ENCODE measurements at regions not wholly inside any gene's neighbourhood (a gene's known extent, or its start where the extent isn't known, plus 50 kb on each side); places are given as distances from the start of the nearest gene placed in this dataset.

DNA sequence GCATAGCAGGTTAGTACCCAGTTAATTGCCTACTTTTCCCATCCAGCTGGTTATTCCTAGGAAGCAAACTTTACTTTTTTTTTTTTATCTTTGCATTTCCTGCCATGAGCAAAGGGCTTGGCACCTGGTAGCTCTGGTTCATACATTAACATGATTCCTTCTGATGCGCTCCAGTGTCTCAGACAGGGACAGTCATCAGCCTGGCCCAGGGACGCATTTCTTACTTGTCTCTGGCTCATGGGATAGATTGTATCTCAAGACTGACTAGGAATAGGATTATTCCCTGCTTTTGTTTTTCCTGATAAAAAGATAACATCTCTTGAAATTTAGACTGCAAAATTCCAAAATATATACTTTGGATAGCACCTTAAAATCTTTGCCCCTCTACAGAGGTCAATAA lies 571.5 kb upstream of the TENM3 start:
- no peak overlapping the region for H3K27ac ChIP-seq (ENCODE audit: low read length)
- H3K27me3 ChIP-seq (replicated peaks; ENCODE audit: insufficient read depth, low read length): no peaks in the 10 kb centered on the region
- TF ChIP-seq EZH2phosphoT487 (IDR thresholded peaks at IDR 0.05; ENCODE audit: low read length) (no peak), EZH2 (optimal IDR thresholded peaks at IDR 0.05; ENCODE audit: low read depth, low read length) (no peak)
- TF ChIP-seq, protein P1, sequence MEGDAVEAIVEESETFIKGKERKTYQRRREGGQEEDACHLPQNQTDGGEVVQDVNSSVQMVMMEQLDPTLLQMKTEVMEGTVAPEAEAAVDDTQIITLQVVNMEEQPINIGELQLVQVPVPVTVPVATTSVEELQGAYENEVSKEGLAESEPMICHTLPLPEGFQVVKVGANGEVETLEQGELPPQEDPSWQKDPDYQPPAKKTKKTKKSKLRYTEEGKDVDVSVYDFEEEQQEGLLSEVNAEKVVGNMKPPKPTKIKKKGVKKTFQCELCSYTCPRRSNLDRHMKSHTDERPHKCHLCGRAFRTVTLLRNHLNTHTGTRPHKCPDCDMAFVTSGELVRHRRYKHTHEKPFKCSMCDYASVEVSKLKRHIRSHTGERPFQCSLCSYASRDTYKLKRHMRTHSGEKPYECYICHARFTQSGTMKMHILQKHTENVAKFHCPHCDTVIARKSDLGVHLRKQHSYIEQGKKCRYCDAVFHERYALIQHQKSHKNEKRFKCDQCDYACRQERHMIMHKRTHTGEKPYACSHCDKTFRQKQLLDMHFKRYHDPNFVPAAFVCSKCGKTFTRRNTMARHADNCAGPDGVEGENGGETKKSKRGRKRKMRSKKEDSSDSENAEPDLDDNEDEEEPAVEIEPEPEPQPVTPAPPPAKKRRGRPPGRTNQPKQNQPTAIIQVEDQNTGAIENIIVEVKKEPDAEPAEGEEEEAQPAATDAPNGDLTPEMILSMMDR (IDR thresholded peaks at IDR 0.05; ENCODE audit: low read length): no peak
- H3K4me2 ChIP-seq (ENCODE audit: low read depth, low read length): no peak overlapping the region
- H3K36me3 ChIP-seq (replicated peaks; ENCODE audit: insufficient read depth, low read length): no peaks in the 10 kb centered on the region
- no peak overlapping the region for H3K4me3 ChIP-seq (ENCODE audit: low read length)
- no peak for DNase-seq
- H3F3A ChIP-seq (ENCODE audit: insufficient read depth, low read length): no peaks in the 10 kb centered on the region
- no peaks in the 10 kb centered on the region for H3K9me2 ChIP-seq (replicated peaks; ENCODE audit: insufficient read depth, low read length)
- H3K9ac ChIP-seq (ENCODE audit: low read length): no peak overlapping the region
- no peaks in the 10 kb centered on the region for H3K4me1 ChIP-seq (ENCODE audit: low read length)
- no peaks in the 10 kb centered on the region for H3K79me2 ChIP-seq (ENCODE audit: low read length)
- H4K20me1 ChIP-seq (ENCODE audit: insufficient read depth, low read length): no peaks in the 10 kb centered on the region
- H2AFZ ChIP-seq (ENCODE audit: low read length): no peak overlapping the region
- H3K9me3 ChIP-seq (replicated peaks; ENCODE audit: insufficient read depth, low read length): no peaks in the 10 kb centered on the region

DNA sequence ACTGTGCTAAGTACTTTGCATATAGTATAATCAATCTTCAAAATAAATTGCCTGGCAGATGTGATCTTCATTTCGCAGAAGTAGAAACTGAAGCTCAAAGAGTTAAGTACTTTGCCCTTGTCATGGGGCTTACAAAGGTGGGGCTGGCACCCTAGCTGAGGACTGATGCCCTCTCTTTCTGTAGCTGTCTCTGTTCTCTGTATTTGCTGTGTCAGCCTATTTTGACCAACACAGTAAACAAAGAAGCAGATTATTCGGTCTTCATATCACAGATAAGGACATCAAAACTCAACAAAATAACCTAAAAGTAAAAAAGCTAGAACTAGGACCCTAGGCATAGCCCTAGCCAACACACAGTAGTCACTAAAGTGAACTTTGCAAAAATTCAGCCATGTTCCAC lies 570.5 kb upstream of the TENM3 start:
- no peaks in the 10 kb centered on the region for H3K27me3 ChIP-seq (replicated peaks; ENCODE audit: insufficient read depth, low read length)
- no peak overlapping the region for H3K4me2 ChIP-seq (ENCODE audit: low read depth, low read length)
- no peak overlapping the region for H2AFZ ChIP-seq (ENCODE audit: low read length)
- no peaks in the 10 kb centered on the region for H3K36me3 ChIP-seq (replicated peaks; ENCODE audit: insufficient read depth, low read length)
- no peaks in the 10 kb centered on the region for H3K9me2 ChIP-seq (replicated peaks; ENCODE audit: insufficient read depth, low read length)
- H3K9me3 ChIP-seq (replicated peaks; ENCODE audit: insufficient read depth, low read length): no peaks in the 10 kb centered on the region
- H3K4me3 ChIP-seq (ENCODE audit: low read length): no peak overlapping the region
- no peak overlapping the region for H3K9ac ChIP-seq (ENCODE audit: low read length)
- no peaks in the 10 kb centered on the region for H4K20me1 ChIP-seq (ENCODE audit: insufficient read depth, low read length)
- H3F3A ChIP-seq (ENCODE audit: insufficient read depth, low read length): no peaks in the 10 kb centered on the region
- no peak overlapping the region for H3K27ac ChIP-seq (ENCODE audit: low read length)
- TF ChIP-seq EZH2 (optimal IDR thresholded peaks at IDR 0.05; ENCODE audit: low read depth, low read length) (no peak), EZH2phosphoT487 (IDR thresholded peaks at IDR 0.05; ENCODE audit: low read length) (no peak)
- TF ChIP-seq, protein P1 (IDR thresholded peaks at IDR 0.05; ENCODE audit: low read length): no peak
- DNase-seq: no peak
- H3K79me2 ChIP-seq (ENCODE audit: low read length): no peaks in the 10 kb centered on the region
- no peaks in the 10 kb centered on the region for H3K4me1 ChIP-seq (ENCODE audit: low read length)

DNA sequence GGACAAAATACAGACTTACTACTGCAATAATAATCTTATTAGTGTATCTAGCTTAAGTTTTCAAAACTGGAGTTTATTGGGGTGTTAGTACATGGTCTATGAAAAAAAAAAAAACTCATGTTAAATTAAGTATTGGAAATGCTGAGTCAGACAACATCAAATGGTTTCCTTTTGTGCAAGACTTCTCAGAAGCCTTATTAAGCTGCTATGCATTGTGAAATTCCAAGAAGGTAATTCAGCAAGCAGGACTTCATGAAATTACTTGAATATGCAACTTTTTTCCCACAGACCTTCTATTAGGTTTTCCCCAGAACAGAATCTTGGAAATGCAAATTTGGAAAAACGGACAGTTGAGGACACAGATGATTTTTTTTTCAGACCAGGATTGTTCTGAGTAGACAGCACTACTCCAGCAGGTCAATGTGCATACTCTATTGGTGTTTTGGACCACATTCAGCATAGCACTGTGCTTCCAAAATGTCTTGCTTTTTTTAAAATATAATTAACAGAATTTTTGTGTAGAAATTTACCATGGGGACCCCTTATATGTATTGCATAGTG lies 568.8 kb upstream of the TENM3 start:
- H3K4me3 ChIP-seq (ENCODE audit: low read length): no peak overlapping the region
- H3K9me3 ChIP-seq (replicated peaks; ENCODE audit: insufficient read depth, low read length): no peaks in the 10 kb centered on the region
- H3K9ac ChIP-seq (ENCODE audit: low read length): no peak overlapping the region
- H3K79me2 ChIP-seq (ENCODE audit: low read length): no peaks in the 10 kb centered on the region
- no peak overlapping the region for H3K27ac ChIP-seq (ENCODE audit: low read length)
- DNase-seq: no peak
- no peaks in the 10 kb centered on the region for H4K20me1 ChIP-seq (ENCODE audit: insufficient read depth, low read length)
- no peak overlapping the region for H3K4me2 ChIP-seq (ENCODE audit: low read depth, low read length)
- H3K4me1 ChIP-seq (ENCODE audit: low read length): no peaks in the 10 kb centered on the region
- H3K9me2 ChIP-seq (replicated peaks; ENCODE audit: insufficient read depth, low read length): no peaks in the 10 kb centered on the region
- no peaks in the 10 kb centered on the region for H3K36me3 ChIP-seq (replicated peaks; ENCODE audit: insufficient read depth, low read length)
- H3F3A ChIP-seq (ENCODE audit: insufficient read depth, low read length): no peaks in the 10 kb centered on the region
- TF ChIP-seq, protein P1 (IDR thresholded peaks at IDR 0.05; ENCODE audit: low read length): no peak
- no peak for TF ChIP-seq EZH2phosphoT487 (IDR thresholded peaks at IDR 0.05; ENCODE audit: low read length)
- TF ChIP-seq EZH2 (optimal IDR thresholded peaks at IDR 0.05; ENCODE audit: low read depth, low read length): no peak
- no peaks in the 10 kb centered on the region for H3K27me3 ChIP-seq (replicated peaks; ENCODE audit: insufficient read depth, low read length)
- H2AFZ ChIP-seq (ENCODE audit: low read length): no peak overlapping the region

Measured in MM.1S (cell line).